Activated naive CD8-positive, alpha-beta T cell treated with anti-CD3 and anti-CD28 coated beads, Interleukin-2, amount 10 ng/mL, durations not matched to agents 7 days and 5 days (primary cell): ENCODE measurements at regions not wholly inside any gene's neighbourhood (a gene's known extent, or its start where the extent isn't known, plus 50 kb on each side); places are given as distances from the start of the nearest gene placed in this dataset.
"Not testable (repeated sequence)": the region's sequence is repeated elsewhere in the genome, so short reads cannot be mapped to it uniquely, and the experiment has no call there.

Source experiments
- ATAC-seq: fragments of 150-1000 bp; cut with Tn5 transposase; one replicate; pipeline ENCODE4 v1.10.0; 2021; ENCODE audit warnings: low read depth, moderate library complexity
- POLR2A ChIA-PET: fragments of 350-600 bp; sonication (Branson Sonifier 250); formaldehyde crosslinking; loops from one replicate; lab custom pipeline; 2021; ENCODE audit warnings: antibody characterized with exemption; lab: Charles Lee
- DNase-seq: peaks from one replicate; pipeline ENCODE4 v3.0.0; 2021
- H3K27ac Mint-ChIP-seq: one replicate; pipeline ENCODE4 v1.8.0; 2022; ENCODE audit warnings: mild to moderate bottlenecking, mixed read lengths
- H3K27me3 Mint-ChIP-seq: one replicate; pipeline ENCODE4 v1.8.0; 2022; ENCODE audit warnings: mild to moderate bottlenecking, moderate library complexity, mixed read lengths
- H3K36me3 Mint-ChIP-seq: one replicate; pipeline ENCODE4 v1.8.0; 2021; ENCODE audit warnings: mild to moderate bottlenecking, mixed read lengths
- H3K4me1 Mint-ChIP-seq: one replicate; pipeline ENCODE4 v1.8.0; 2021; ENCODE audit warnings: mixed read lengths
- H3K4me3 Mint-ChIP-seq: one replicate; pipeline ENCODE4 v1.8.0; 2022; ENCODE audit warnings: mild to moderate bottlenecking, moderate library complexity, mixed read lengths
- H3K9me3 Mint-ChIP-seq: one replicate; pipeline ENCODE4 v1.8.0; 2021; ENCODE audit warnings: mixed read lengths

- ATAC-seq (no peak), DNase-seq (no peak)
- Mint-ChIP-seq H3K4me3 (no peak overlapping the region), H3K4me1 (no peaks in the 10 kb centered on the region), H3K9me3 (peaks cover 7% of the 10 kb centered on the region), H3K27me3 (no peaks in the 10 kb centered on the region), H3K27ac (no peak overlapping the region), H3K36me3 (no peaks in the 10 kb centered on the region)
- POLR2A ChIA-PET, result no interaction called here
Observed at GRCh38 chr16:61181982-61182381, 854.3 kb downstream of the CDH8 start.

GRCh38 chr16:61179561-61179960, 856.7 kb downstream of the CDH8 start:
- Mint-ChIP-seq H3K9me3 (peaks cover 8% of the 10 kb centered on the region), H3K27me3 (no peaks in the 10 kb centered on the region), H3K36me3 (no peaks in the 10 kb centered on the region), H3K4me3 (no peak overlapping the region), H3K4me1 (no peaks in the 10 kb centered on the region), H3K27ac (no peak overlapping the region)
- no peak for ATAC-seq
- POLR2A ChIA-PET, result no interaction called here
- DNase-seq, result no peak

GRCh38 chr16:61165797-61166196, 870.4 kb downstream of the CDH8 start:
- Mint-ChIP-seq H3K27ac (no peak overlapping the region), H3K4me3 (no peak overlapping the region), H3K27me3 (no peaks in the 10 kb centered on the region), H3K36me3 (no peaks in the 10 kb centered on the region), H3K4me1 (no peaks in the 10 kb centered on the region), H3K9me3 (peaks cover 9% of the 10 kb centered on the region)
- DNase-seq (no peak), ATAC-seq (no peak)
- POLR2A ChIA-PET, result no interaction called here

GRCh38 chr16:61150351-61150750, 885.9 kb downstream of the CDH8 start:
- no peaks in the 10 kb centered on the region for H3K4me1 Mint-ChIP-seq
- no peak overlapping the region for H3K27ac Mint-ChIP-seq
- POLR2A ChIA-PET, result no interaction called here
- ATAC-seq, result no peak
- no peaks in the 10 kb centered on the region for H3K36me3 Mint-ChIP-seq
- H3K27me3 Mint-ChIP-seq, result no peaks in the 10 kb centered on the region
- no peak for DNase-seq
- no peak overlapping the region for H3K4me3 Mint-ChIP-seq
- H3K9me3 Mint-ChIP-seq, result peaks cover 3% of the 10 kb centered on the region

GRCh38 chr16:61149709-61150108, 886.5 kb downstream of the CDH8 start:
- DNase-seq (no peak), ATAC-seq (no peak)
- POLR2A ChIA-PET, result no interaction called here
- no peaks in the 10 kb centered on the region for H3K27me3 Mint-ChIP-seq
- peaks cover 1% of the 10 kb centered on the region for H3K9me3 Mint-ChIP-seq
- no peak overlapping the region for H3K27ac Mint-ChIP-seq
- no peaks in the 10 kb centered on the region for H3K4me1 Mint-ChIP-seq
- no peak overlapping the region for H3K4me3 Mint-ChIP-seq
- H3K36me3 Mint-ChIP-seq, result no peaks in the 10 kb centered on the region

GRCh38 chr16:61148930-61149329, 887.3 kb downstream of the CDH8 start:
- Mint-ChIP-seq H3K27ac (no peak overlapping the region), H3K4me3 (no peak overlapping the region), H3K4me1 (no peaks in the 10 kb centered on the region), H3K9me3 (peaks cover 4% of the 10 kb centered on the region), H3K36me3 (no peaks in the 10 kb centered on the region), H3K27me3 (no peaks in the 10 kb centered on the region)
- DNase-seq (no peak), ATAC-seq (no peak)
- POLR2A ChIA-PET, result no interaction called here

- Mint-ChIP-seq H3K27me3 (no peaks in the 10 kb centered on the region), H3K27ac (no peak overlapping the region), H3K4me3 (no peak overlapping the region), H3K9me3 (peaks cover 4% of the 10 kb centered on the region), H3K36me3 (no peaks in the 10 kb centered on the region), H3K4me1 (no peaks in the 10 kb centered on the region)
- no peak for DNase-seq
- POLR2A ChIA-PET, result no interaction called here
- ATAC-seq, result no peak
Observed at GRCh38 chr16:61146429-61146828, 889.8 kb downstream of the CDH8 start.

- Mint-ChIP-seq H3K36me3 (no peaks in the 10 kb centered on the region), H3K4me1 (no peaks in the 10 kb centered on the region), H3K4me3 (no peak overlapping the region), H3K9me3 (peaks cover 3% of the 10 kb centered on the region), H3K27me3 (no peaks in the 10 kb centered on the region), H3K27ac (no peak overlapping the region)
- DNase-seq (no peak), ATAC-seq (no peak)
- POLR2A ChIA-PET, result no interaction called here
Observed at GRCh38 chr16:61131447-61131846, 904.8 kb downstream of the CDH8 start.

- DNase-seq (no peak), ATAC-seq (no peak)
- Mint-ChIP-seq H3K9me3 (peaks cover 3% of the 10 kb centered on the region), H3K27me3 (no peaks in the 10 kb centered on the region), H3K36me3 (no peaks in the 10 kb centered on the region), H3K27ac (no peak overlapping the region), H3K4me1 (no peaks in the 10 kb centered on the region), H3K4me3 (no peak overlapping the region)
- POLR2A ChIA-PET, result no interaction called here
Observed at GRCh38 chr16:61128545-61129323, 907.5 kb downstream of the CDH8 start.

GRCh38 chr16:61105544-61105943, 930.7 kb downstream of the CDH8 start:
- Mint-ChIP-seq H3K9me3 (peaks cover 9% of the 10 kb centered on the region), H3K4me1 (no peaks in the 10 kb centered on the region), H3K4me3 (no peak overlapping the region), H3K27ac (no peak overlapping the region), H3K27me3 (no peaks in the 10 kb centered on the region), H3K36me3 (no peaks in the 10 kb centered on the region)
- no peak for ATAC-seq
- DNase-seq, result no peak
- POLR2A ChIA-PET, result no interaction called here

GRCh38 chr16:61098505-61098904, 937.7 kb downstream of the CDH8 start:
- H3K36me3 Mint-ChIP-seq, result no peaks in the 10 kb centered on the region
- peaks cover 5% of the 10 kb centered on the region for H3K9me3 Mint-ChIP-seq
- no peak overlapping the region for H3K4me3 Mint-ChIP-seq
- H3K27me3 Mint-ChIP-seq, result no peaks in the 10 kb centered on the region
- POLR2A ChIA-PET, result no interaction called here
- ATAC-seq, result no peak
- no peaks in the 10 kb centered on the region for H3K4me1 Mint-ChIP-seq
- no peak for DNase-seq
- no peak overlapping the region for H3K27ac Mint-ChIP-seq

GRCh38 chr16:61091300-61091699, 944.9 kb downstream of the CDH8 start:
- H3K9me3 Mint-ChIP-seq, H3K4me3 Mint-ChIP-seq, H3K36me3 Mint-ChIP-seq, H3K27ac Mint-ChIP-seq, H3K27me3 Mint-ChIP-seq, POLR2A ChIA-PET, DNase-seq, H3K4me1 Mint-ChIP-seq, ATAC-seq: not testable (repeated sequence)

GRCh38 chr16:61083711-61084110, 952.5 kb downstream of the CDH8 start:
- POLR2A ChIA-PET, result no interaction called here

GRCh38 chr16:61074324-61074723, 961.9 kb downstream of the CDH8 start:
- Mint-ChIP-seq H3K4me1 (no peaks in the 10 kb centered on the region), H3K36me3 (no peaks in the 10 kb centered on the region), H3K4me3 (no peak overlapping the region), H3K27me3 (no peaks in the 10 kb centered on the region), H3K27ac (no peak overlapping the region), H3K9me3 (peaks cover 18% of the 10 kb centered on the region)
- no peak for ATAC-seq
- POLR2A ChIA-PET, result no interaction called here
- DNase-seq, result no peak

More at GRCh38 chr16:61083711-61084110, 952.5 kb downstream of the CDH8 start:
- Mint-ChIP-seq H3K4me1 (no peaks in the 10 kb centered on the region), H3K27ac (no peak overlapping the region), H3K4me3 (no peak overlapping the region), H3K36me3 (no peaks in the 10 kb centered on the region), H3K27me3 (no peaks in the 10 kb centered on the region), H3K9me3 (peaks cover 8% of the 10 kb centered on the region)
- ATAC-seq, result no peak
- no peak for DNase-seq
